Thyroid gland (tissue), 4 donors: ENCODE measurements at regions not wholly inside any gene's neighbourhood (a gene's known extent, or its start where the extent isn't known, plus 50 kb on each side); places are given as distances from the start of the nearest gene placed in this dataset.

Experiments used
- DNase-seq, 2 donors: peaks; one replicate each; pipeline ENCODE4 v3.0.0-alpha.2; 2019
- H3K27ac ChIP-seq, 3 donors: fragments of 200-600 bp; sonication (generic); 1 replicate in 2 of 3; 2 replicates in 1 of 3; pipeline ENCODE4 v1.5.1; 2016 to 2019; ENCODE audit warnings: mild to moderate bottlenecking in 1 of 3, moderate library complexity in 1 of 3
- H3K27me3 ChIP-seq: fragments of 200-600 bp; sonication (generic); one replicate; pipeline ENCODE4 v1.5.1; 2019
- H3K36me3 ChIP-seq, 2 donors: fragments of 200-600 bp; sonication (generic); one replicate each; pipeline ENCODE4 v1.5.1; 2016 to 2019
- H3K4me1 ChIP-seq, 2 donors: fragments of 200-600 bp; sonication (generic); one replicate each; pipeline ENCODE4 v1.5.1; 2017 to 2019
- H3K4me3 ChIP-seq, 3 donors: fragments of 200-600 bp; sonication (generic); replicated peaks in 1 of 3; 1 replicate in 2 of 3; 2 replicates in 1 of 3; pipeline ENCODE4 v1.5.1; 2016; ENCODE audit warnings: mild to moderate bottlenecking in 1 of 3
- H3K9me3 ChIP-seq: fragments of 200-600 bp; sonication (generic); one replicate; pipeline ENCODE4 v1.5.1; 2017
- CTCF ChIP-seq, 6 experiments: fragments of 200-600 bp in 3 of 6; fragments of 450-650 bp in 3 of 6; sonication (generic) in 3 of 6; IDR thresholded peaks; one replicate each; pipeline ENCODE4 v1.5.1; 2016 to 2019; ENCODE audit warnings: antibody characterized with exemption in 6 of 6, mild to moderate bottlenecking in 2 of 6, inconsistent platforms in 1 of 6, moderate library complexity in 1 of 6
- POLR2A ChIP-seq, 2 donors: fragments of 450-650 bp; IDR thresholded peaks; one replicate each; pipeline ENCODE4 v1.6.1; 2017; ENCODE audit warnings: antibody characterized with exemption in 2 of 2, mild to moderate bottlenecking in 2 of 2, moderate library complexity in 1 of 2
- WGBS, 2 donors: methylation state at CpG; one replicate each; pipeline ENCODE4 v1.1.5; 2017; 5-methylcytosine and 5-hydroxymethylcytosine counted together
- intact Hi-C: fragments of 100-400 bp; cut with DNase I; formaldehyde crosslinking; loops from one replicate; pipeline ENCODE4 v1.15.1; 2023

DNA sequence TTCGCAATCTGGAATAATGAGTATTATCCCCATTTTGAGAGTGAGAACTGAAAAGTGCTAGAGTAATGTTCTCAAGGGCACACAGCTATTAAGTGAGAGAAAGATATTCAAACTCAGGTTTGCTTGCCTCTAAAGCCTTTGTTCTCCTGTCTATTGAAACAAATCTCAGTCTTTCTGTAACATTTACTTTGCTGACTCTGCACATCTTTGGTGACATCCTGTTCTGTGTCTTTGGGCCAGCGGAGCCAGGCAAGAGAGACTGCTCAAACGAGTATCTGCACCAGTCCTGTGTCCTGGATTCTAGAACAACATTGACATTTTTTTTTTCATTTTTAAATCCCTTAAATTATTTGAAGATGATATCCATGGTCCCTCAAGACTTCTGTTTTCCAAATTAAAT, 1539.2 kb upstream of the PIK3C3 start:
- Histone ChIP-seq H3K4me3 (no peak overlapping the region), H3K4me1 (no peaks in the 10 kb centered on the region), H3K36me3 (no peaks in the 10 kb centered on the region), H3K9me3 (no peaks in the 10 kb centered on the region), H3K27ac (no peak overlapping the region), H3K27me3 (no peaks in the 10 kb centered on the region)
- DNase-seq, result no peak
- WGBS, 2 donors, result 70 to 82% methylated on average over 3 of the region's 3 CpGs
- TF ChIP-seq CTCF (IDR thresholded peaks at IDR 0.05), result no peak
- TF ChIP-seq POLR2A (IDR thresholded peaks at IDR 0.05), result no peak
- intact Hi-C loops, result no loop called here

GRCh38 chr18:40415176-40415791, 1539.8 kb upstream of the PIK3C3 start:
- no peaks in the 10 kb centered on the region for H3K36me3 ChIP-seq
- H3K27me3 ChIP-seq, result no peaks in the 10 kb centered on the region
- DNase-seq, result no peak
- H3K4me1 ChIP-seq, result no peaks in the 10 kb centered on the region
- WGBS, 2 donors, result 74 to 80% methylated on average over 3 of the region's 3 CpGs
- H3K27ac ChIP-seq, result no peak overlapping the region
- intact Hi-C loops, result no loop called here
- TF ChIP-seq POLR2A (IDR thresholded peaks at IDR 0.05) (no peak), CTCF (IDR thresholded peaks at IDR 0.05) (no peak)
- no peak overlapping the region for H3K4me3 ChIP-seq
- no peaks in the 10 kb centered on the region for H3K9me3 ChIP-seq

DNA sequence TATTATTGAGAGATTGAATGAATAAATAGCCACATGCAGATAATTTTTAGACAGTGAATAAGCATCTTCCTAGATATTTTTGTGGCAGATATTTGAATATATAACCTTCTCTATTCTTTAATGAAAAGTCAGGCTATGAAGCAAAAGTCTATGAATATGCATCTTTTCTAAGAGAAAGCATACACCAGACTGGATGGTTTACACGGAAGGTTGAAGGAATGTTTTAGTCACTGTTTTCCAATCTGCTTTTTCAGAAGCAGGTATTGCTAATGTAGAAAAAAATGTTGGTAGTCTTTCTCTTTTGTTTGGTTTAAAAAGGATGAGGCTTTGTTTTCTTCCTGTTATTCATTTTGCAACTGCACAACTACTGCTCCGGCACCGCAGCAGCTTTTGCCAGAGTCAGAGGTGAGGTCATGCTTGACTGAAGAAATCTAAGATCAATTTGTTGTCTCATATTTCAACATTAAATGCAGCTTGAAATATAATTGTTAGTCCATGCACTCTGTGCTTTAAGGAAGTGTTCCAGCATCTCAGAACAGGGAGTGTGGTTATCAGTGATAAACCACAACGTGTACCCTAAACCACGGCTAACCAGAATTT, 1540.8 kb upstream of the PIK3C3 start:
- Histone ChIP-seq H3K9me3 (no peaks in the 10 kb centered on the region), H3K36me3 (no peaks in the 10 kb centered on the region), H3K27me3 (no peaks in the 10 kb centered on the region), H3K4me1 (no peaks in the 10 kb centered on the region), H3K27ac (no peak overlapping the region), H3K4me3 (no peak overlapping the region)
- intact Hi-C loops, result no loop called here
- TF ChIP-seq CTCF (IDR thresholded peaks at IDR 0.05) (no peak), POLR2A (IDR thresholded peaks at IDR 0.05) (no peak)
- DNase-seq, result no peak
- WGBS, 2 donors, result 61 to 66% methylated on average over 5 of the region's 5 CpGs

DNA sequence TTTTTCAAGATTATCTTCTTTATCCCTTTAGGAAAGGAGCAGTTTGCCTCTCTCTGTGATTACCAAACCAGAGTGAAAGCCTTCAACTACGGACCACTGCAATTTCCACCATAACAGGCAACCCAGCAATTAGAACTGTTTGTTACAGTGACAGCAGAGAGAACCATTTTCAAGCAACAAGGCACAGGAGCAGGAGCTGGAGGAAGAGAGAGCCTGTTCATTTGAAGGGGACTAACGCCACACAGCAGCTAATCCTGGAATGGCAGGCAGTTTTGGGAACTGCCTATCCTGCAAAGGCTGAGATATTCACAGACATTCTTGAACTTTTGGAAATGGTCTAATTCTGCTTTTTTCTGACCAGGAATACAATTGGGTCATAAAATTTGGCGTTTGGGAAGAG, 1541.9 kb upstream of the PIK3C3 start:
- Histone ChIP-seq H3K27me3 (no peaks in the 10 kb centered on the region), H3K9me3 (no peaks in the 10 kb centered on the region), H3K36me3 (no peaks in the 10 kb centered on the region), H3K27ac (no peak overlapping the region), H3K4me3 (no peak overlapping the region), H3K4me1 (no peaks in the 10 kb centered on the region)
- peak in 5 of 6 experiments; percentile 13 to 83 (median 67) for TF ChIP-seq CTCF (IDR thresholded peaks at IDR 0.05)
- TF ChIP-seq POLR2A (IDR thresholded peaks at IDR 0.05), result no peak
- intact Hi-C loops, result no loop called here
- peak; percentile 48 to 52 for DNase-seq
- 23 to 31% methylated on average over 3 of the region's 3 CpGs for WGBS, 2 donors

GRCh38 chr18:40412410-40412809, 1542.6 kb upstream of the PIK3C3 start:
- TF ChIP-seq CTCF (IDR thresholded peaks at IDR 0.05) (no peak), POLR2A (IDR thresholded peaks at IDR 0.05) (no peak)
- Histone ChIP-seq H3K9me3 (no peaks in the 10 kb centered on the region), H3K27me3 (no peaks in the 10 kb centered on the region), H3K4me3 (no peak overlapping the region), H3K36me3 (no peaks in the 10 kb centered on the region), H3K4me1 (no peaks in the 10 kb centered on the region), H3K27ac (no peak overlapping the region)
- DNase-seq, result no peak
- WGBS, 2 donors, result 75 to 94% methylated on average over 3 of the region's 3 CpGs
- intact Hi-C loops, result no loop called here
